ENCODE measurements at regions not wholly inside any gene's neighbourhood (a gene's known extent, or its start where the extent isn't known, plus 50 kb on each side); places are given as distances from the start of the nearest gene placed in this dataset.

DNA sequence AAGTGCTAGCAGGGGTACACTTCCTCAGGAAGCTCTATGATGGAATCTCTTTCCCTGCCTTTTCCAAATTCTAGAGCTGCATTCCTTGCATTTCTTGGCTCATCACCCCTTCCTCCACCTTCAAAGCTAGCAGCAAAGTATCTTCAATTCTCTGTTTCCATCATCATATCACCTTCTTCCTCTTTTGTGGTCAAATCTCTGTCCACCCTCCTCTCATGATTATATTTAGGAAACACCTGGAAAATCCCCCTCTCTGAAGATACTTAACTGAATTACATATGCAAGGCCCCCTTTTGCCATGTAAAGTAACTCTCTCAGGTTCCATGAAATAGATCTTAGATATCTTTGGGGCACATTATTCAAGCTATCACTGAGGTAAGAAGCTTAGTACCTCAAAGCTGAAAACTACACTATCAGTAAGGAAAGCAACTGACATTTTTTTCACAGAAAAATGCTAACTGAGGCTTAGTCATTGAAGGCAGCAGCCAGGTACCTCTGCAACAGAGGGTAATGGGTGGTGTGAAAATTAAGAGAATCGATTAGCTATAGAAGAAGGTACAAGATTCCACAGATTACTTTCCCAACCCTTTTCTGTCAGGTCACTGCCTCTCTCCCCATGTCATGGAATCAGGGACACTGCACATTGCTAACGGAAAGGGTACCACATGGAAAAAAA lies 197.3 kb downstream of the MACC1 start:
- Histone ChIP-seq H3K36me3 (ENCODE audit: control insufficient read depth, insufficient read depth, low read length, severe bottlenecking) (no peaks in the 10 kb centered on the region), H3K4me1 (ENCODE audit: control insufficient read depth, insufficient read depth, low read length) (peaks cover 1% of the 10 kb centered on the region)
- no peak for DNase-seq (ENCODE audit: low read depth)

DNA sequence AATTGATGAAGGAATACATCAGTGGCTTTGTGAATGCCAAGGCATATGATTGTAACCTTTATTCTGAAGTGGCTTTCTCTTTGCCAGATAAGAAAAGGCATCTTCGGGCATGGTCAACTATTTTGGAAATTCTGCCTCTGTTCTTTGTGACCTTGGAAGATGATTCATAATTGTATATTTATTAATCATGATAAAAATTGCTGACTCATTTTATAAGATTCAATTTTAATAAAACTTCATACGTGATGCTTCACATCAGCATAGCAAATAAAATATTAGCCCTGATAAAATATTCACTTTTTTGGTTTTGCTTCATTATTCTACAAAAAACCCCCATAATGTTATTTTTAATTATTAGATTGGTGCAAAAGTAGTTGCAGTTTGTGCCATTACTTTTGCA lies 200.5 kb downstream of the MACC1 start:
- no peak for DNase-seq (ENCODE audit: low read depth)
- no peaks in the 10 kb centered on the region for H3K27me3 ChIP-seq (replicated peaks; ENCODE audit: control insufficient read depth, insufficient read depth, low read length)
- H3K36me3 ChIP-seq (ENCODE audit: control insufficient read depth, insufficient read depth, low read length, severe bottlenecking): no peaks in the 10 kb centered on the region
- H3K9me3 ChIP-seq (ENCODE audit: control insufficient read depth, low read length): no peaks in the 10 kb centered on the region
- no peak overlapping the region for H3K4me3 ChIP-seq (ENCODE audit: low read length)
- no peak overlapping the region for H3K9ac ChIP-seq (ENCODE audit: low read length)
- peaks cover 31% of the 10 kb centered on the region for H3K4me1 ChIP-seq (ENCODE audit: control insufficient read depth, insufficient read depth, low read length)

More for the DNA sequence above, 197.3 kb downstream of the MACC1 start:
- H3K9me3 ChIP-seq (ENCODE audit: control insufficient read depth, low read length): no peaks in the 10 kb centered on the region
- no peaks in the 10 kb centered on the region for H3K27me3 ChIP-seq (replicated peaks; ENCODE audit: control insufficient read depth, insufficient read depth, low read length)
- H3K9ac ChIP-seq (ENCODE audit: low read length): no peak overlapping the region
- H3K4me3 ChIP-seq (ENCODE audit: low read length): no peak overlapping the region

GRCh38 chr7:20013536-20013935 lies 203.6 kb downstream of the MACC1 start:
- Histone ChIP-seq H3K9me3 (ENCODE audit: control insufficient read depth, low read length) (no peaks in the 10 kb centered on the region), H3K4me3 (ENCODE audit: low read length) (no peak overlapping the region), H3K4me1 (ENCODE audit: control insufficient read depth, insufficient read depth, low read length) (peaks cover 31% of the 10 kb centered on the region), H3K36me3 (ENCODE audit: control insufficient read depth, insufficient read depth, low read length, severe bottlenecking) (no peaks in the 10 kb centered on the region), H3K9ac (ENCODE audit: low read length) (no peak overlapping the region), H3K27me3 (replicated peaks; ENCODE audit: control insufficient read depth, insufficient read depth, low read length) (no peaks in the 10 kb centered on the region)
- DNase-seq (ENCODE audit: low read depth): no peak

DNA sequence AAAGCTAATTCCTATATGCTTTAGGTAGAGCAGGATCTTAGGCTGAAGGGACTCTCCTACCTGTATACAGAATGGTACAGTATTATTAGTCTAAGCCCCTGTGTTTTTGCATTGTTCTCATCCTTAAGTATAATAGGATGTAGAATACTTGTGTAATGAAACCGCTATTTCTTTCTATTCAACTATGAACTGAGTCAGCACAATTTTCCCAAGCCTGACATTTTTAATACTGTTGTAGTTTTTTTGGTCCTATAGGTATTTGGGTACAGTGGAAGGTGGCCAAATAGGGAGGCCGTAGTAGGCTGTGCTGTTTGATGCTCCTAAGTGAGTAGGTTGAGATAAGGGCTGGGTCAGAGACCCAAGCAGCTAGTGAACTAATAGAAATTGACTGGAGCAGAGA lies 205.1 kb downstream of the MACC1 start:
- DNase-seq (ENCODE audit: low read depth): no peak
- Histone ChIP-seq H3K4me3 (ENCODE audit: low read length) (no peak overlapping the region), H3K9ac (ENCODE audit: low read length) (no peak overlapping the region), H3K36me3 (ENCODE audit: control insufficient read depth, insufficient read depth, low read length, severe bottlenecking) (no peaks in the 10 kb centered on the region), H3K27me3 (replicated peaks; ENCODE audit: control insufficient read depth, insufficient read depth, low read length) (no peaks in the 10 kb centered on the region), H3K9me3 (ENCODE audit: control insufficient read depth, low read length) (no peaks in the 10 kb centered on the region), H3K4me1 (ENCODE audit: control insufficient read depth, insufficient read depth, low read length) (peaks cover 31% of the 10 kb centered on the region)

GRCh38 chr7:20010877-20011276 lies 206.3 kb downstream of the MACC1 start:
- H3K36me3 ChIP-seq (ENCODE audit: control insufficient read depth, insufficient read depth, low read length, severe bottlenecking): no peaks in the 10 kb centered on the region
- no peaks in the 10 kb centered on the region for H3K9me3 ChIP-seq (ENCODE audit: control insufficient read depth, low read length)
- peaks cover 31% of the 10 kb centered on the region for H3K4me1 ChIP-seq (ENCODE audit: control insufficient read depth, insufficient read depth, low read length)
- no peak overlapping the region for H3K4me3 ChIP-seq (ENCODE audit: low read length)
- no peaks in the 10 kb centered on the region for H3K27me3 ChIP-seq (replicated peaks; ENCODE audit: control insufficient read depth, insufficient read depth, low read length)
- no peak for DNase-seq (ENCODE audit: low read depth)
- no peak overlapping the region for H3K9ac ChIP-seq (ENCODE audit: low read length)

DNA sequence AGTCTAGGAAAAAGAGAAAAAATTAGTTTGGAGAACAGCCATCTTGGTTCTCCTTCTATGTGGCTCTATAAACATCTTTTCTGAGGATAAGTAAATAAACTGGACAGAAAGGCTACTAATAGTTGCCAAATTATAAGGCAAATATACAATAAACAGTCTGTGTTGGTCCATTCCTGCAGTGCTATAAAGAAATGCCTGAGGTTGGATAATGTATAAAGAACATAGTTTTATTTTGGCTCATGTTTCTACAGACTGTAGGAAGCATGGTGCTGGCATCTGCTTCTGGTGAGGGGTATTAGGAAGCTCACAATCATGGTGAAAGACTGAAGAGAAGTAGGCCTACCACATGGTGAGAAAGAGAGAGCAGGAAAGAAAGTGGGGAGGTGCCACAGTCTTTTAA lies 209.7 kb downstream of the MACC1 start:
- peaks cover 9% of the 10 kb centered on the region for H3K4me1 ChIP-seq (ENCODE audit: control insufficient read depth, insufficient read depth, low read length)
- no peak overlapping the region for H3K9ac ChIP-seq (ENCODE audit: low read length)
- no peak for DNase-seq (ENCODE audit: low read depth)

GRCh38 chr7:20005081-20005480 lies 212.1 kb downstream of the MACC1 start:
- H3K27me3 ChIP-seq (replicated peaks; ENCODE audit: control insufficient read depth, insufficient read depth, low read length): no peaks in the 10 kb centered on the region
- H3K36me3 ChIP-seq (ENCODE audit: control insufficient read depth, insufficient read depth, low read length, severe bottlenecking): no peaks in the 10 kb centered on the region
- no peak overlapping the region for H3K9ac ChIP-seq (ENCODE audit: low read length)
- no peak for DNase-seq (ENCODE audit: low read depth)
- H3K9me3 ChIP-seq (ENCODE audit: control insufficient read depth, low read length): no peaks in the 10 kb centered on the region
- no peaks in the 10 kb centered on the region for H3K4me1 ChIP-seq (ENCODE audit: control insufficient read depth, insufficient read depth, low read length)
- no peak overlapping the region for H3K4me3 ChIP-seq (ENCODE audit: low read length)

More for the DNA sequence above, 209.7 kb downstream of the MACC1 start:
- Histone ChIP-seq H3K4me3 (ENCODE audit: low read length) (no peak overlapping the region), H3K27me3 (replicated peaks; ENCODE audit: control insufficient read depth, insufficient read depth, low read length) (no peaks in the 10 kb centered on the region), H3K36me3 (ENCODE audit: control insufficient read depth, insufficient read depth, low read length, severe bottlenecking) (no peaks in the 10 kb centered on the region), H3K9me3 (ENCODE audit: control insufficient read depth, low read length) (no peaks in the 10 kb centered on the region)

DNA sequence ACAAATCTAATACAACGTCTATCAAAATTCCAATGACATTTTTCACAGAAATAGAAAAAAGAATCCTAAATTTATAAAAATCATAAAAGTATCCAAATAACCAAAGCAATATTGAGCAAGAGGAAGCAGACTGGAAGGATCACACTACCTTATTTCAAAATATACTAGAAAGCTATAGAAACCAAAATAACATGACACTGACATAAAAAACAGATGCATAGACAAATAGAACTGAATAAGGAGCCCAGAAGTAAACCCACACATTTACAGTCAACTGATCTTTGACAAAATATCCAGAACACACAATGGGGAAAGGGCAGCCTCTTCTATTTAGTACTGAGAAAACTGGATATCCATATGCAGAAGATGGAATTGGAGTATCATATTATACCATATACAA lies 217.5 kb downstream of the MACC1 start:
- Histone ChIP-seq H3K4me3 (ENCODE audit: low read length) (no peak overlapping the region), H3K9me3 (ENCODE audit: control insufficient read depth, low read length) (no peaks in the 10 kb centered on the region), H3K4me1 (ENCODE audit: control insufficient read depth, insufficient read depth, low read length) (no peaks in the 10 kb centered on the region), H3K27me3 (replicated peaks; ENCODE audit: control insufficient read depth, insufficient read depth, low read length) (no peaks in the 10 kb centered on the region), H3K36me3 (ENCODE audit: control insufficient read depth, insufficient read depth, low read length, severe bottlenecking) (no peaks in the 10 kb centered on the region), H3K9ac (ENCODE audit: low read length) (no peak overlapping the region)
- no peak for DNase-seq (ENCODE audit: low read depth)

GRCh38 chr7:19991936-19992335 lies 218.5 kb upstream of the TMEM196 start:
- Histone ChIP-seq H3K4me3 (ENCODE audit: low read length) (no peak overlapping the region), H3K27me3 (replicated peaks; ENCODE audit: control insufficient read depth, insufficient read depth, low read length) (no peaks in the 10 kb centered on the region), H3K9me3 (ENCODE audit: control insufficient read depth, low read length) (peaks cover 16% of the 10 kb centered on the region), H3K36me3 (ENCODE audit: control insufficient read depth, insufficient read depth, low read length, severe bottlenecking) (no peaks in the 10 kb centered on the region), H3K9ac (ENCODE audit: low read length) (no peak overlapping the region), H3K4me1 (ENCODE audit: control insufficient read depth, insufficient read depth, low read length) (peaks cover 3% of the 10 kb centered on the region)
- DNase-seq (ENCODE audit: low read depth): no peak

DNA sequence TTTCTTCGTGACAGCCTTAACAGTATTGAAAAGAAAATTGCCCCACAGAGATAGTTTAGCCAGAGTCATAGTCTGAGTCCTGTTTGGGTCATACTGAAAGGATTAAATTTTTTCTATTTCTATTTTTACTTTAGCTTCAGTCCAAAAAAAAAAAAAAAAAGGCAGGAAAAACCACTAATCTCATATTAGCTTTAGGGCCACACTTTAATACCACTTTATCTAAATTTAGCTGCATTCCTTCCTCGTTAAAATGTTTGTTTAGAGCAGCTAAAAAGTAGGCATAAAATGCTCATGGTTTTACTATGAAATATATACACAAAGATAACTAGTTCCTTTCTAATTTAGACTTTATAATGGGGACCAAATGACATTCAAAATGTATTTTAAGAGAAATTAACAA lies 216.5 kb upstream of the TMEM196 start:
- Histone ChIP-seq H3K27me3 (replicated peaks; ENCODE audit: control insufficient read depth, insufficient read depth, low read length) (no peaks in the 10 kb centered on the region), H3K36me3 (ENCODE audit: control insufficient read depth, insufficient read depth, low read length, severe bottlenecking) (no peaks in the 10 kb centered on the region), H3K9ac (ENCODE audit: low read length) (no peak overlapping the region), H3K9me3 (ENCODE audit: control insufficient read depth, low read length) (peaks cover 16% of the 10 kb centered on the region), H3K4me1 (ENCODE audit: control insufficient read depth, insufficient read depth, low read length) (peaks cover 3% of the 10 kb centered on the region), H3K4me3 (ENCODE audit: low read length) (no peak overlapping the region)
- no peak for DNase-seq (ENCODE audit: low read depth)

DNA sequence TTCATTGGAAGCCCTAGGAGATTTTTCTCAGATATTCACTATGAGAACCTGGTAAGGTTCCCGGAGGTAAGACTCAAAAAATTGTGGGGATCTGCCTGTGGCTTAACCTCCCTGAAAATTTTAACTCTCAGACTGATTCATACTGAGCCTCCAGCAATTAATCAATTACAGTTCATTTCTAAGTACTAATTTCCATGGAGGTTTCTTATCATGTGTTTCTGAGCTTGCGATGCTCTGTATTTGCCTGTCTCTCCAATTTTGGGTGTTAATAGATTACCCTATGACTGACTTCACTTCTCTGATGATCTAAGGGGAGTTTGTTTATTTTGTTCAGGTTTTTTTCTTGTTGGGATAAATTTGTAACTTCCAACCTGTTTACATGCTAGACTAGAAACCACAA lies 215.4 kb upstream of the TMEM196 start:
- no peaks in the 10 kb centered on the region for H3K36me3 ChIP-seq (ENCODE audit: control insufficient read depth, insufficient read depth, low read length, severe bottlenecking)
- H3K9me3 ChIP-seq (ENCODE audit: control insufficient read depth, low read length): peaks cover 16% of the 10 kb centered on the region
- peaks cover 3% of the 10 kb centered on the region for H3K4me1 ChIP-seq (ENCODE audit: control insufficient read depth, insufficient read depth, low read length)
- H3K4me3 ChIP-seq (ENCODE audit: low read length): no peak overlapping the region
- no peak overlapping the region for H3K9ac ChIP-seq (ENCODE audit: low read length)
- no peaks in the 10 kb centered on the region for H3K27me3 ChIP-seq (replicated peaks; ENCODE audit: control insufficient read depth, insufficient read depth, low read length)
- no peak for DNase-seq (ENCODE audit: low read depth)

DNA sequence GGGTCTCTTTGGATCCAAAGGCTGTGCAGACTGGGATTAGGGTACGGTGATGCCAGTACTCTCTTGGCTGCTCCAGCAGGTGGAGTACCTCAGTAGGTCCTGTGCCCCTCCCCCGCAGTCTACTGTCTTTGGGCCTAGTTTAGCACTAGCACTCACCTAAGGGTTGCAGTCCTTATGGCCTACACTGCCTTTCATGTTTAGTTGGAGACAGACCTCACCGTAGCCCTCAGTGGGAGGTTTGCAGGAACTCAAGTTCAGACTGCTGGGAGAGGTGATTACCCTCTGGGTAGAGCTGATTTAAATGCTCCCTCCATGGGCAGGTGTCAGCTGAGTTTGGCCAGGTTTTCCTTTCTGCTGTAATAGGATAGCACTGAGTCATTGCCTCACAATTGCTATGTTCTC lies 210.8 kb upstream of the TMEM196 start:
- Histone ChIP-seq H3K9ac (ENCODE audit: low read length) (no peak overlapping the region), H3K36me3 (ENCODE audit: control insufficient read depth, insufficient read depth, low read length, severe bottlenecking) (no peaks in the 10 kb centered on the region)
- DNase-seq (ENCODE audit: low read depth): no peak

More for the DNA sequence above, 210.8 kb upstream of the TMEM196 start:
- Histone ChIP-seq H3K9me3 (ENCODE audit: control insufficient read depth, low read length) (peaks cover 3% of the 10 kb centered on the region), H3K4me1 (ENCODE audit: control insufficient read depth, insufficient read depth, low read length) (peaks cover 6% of the 10 kb centered on the region), H3K4me3 (ENCODE audit: low read length) (no peak overlapping the region), H3K27me3 (replicated peaks; ENCODE audit: control insufficient read depth, insufficient read depth, low read length) (no peaks in the 10 kb centered on the region)

Data from adipocyte (in vitro differentiated cells).